Suppressor macrophage (primary cell): ENCODE measurements at regions not wholly inside any gene's neighbourhood (a gene's known extent, or its start where the extent isn't known, plus 50 kb on each side); places are given as distances from the start of the nearest gene placed in this dataset.
A peak's percentile ranks its signal among the peaks of the same experiment; 100 is the strongest.
"Not testable (repeated sequence)": the region's sequence is repeated elsewhere in the genome, so short reads cannot be mapped to it uniquely, and the experiment has no call there.

Experiments used
- DNase-seq, 4 experiments: peaks; one replicate each; pipeline ENCODE4 v3.0.0-alpha.2; 2020 to 2022

DNA sequence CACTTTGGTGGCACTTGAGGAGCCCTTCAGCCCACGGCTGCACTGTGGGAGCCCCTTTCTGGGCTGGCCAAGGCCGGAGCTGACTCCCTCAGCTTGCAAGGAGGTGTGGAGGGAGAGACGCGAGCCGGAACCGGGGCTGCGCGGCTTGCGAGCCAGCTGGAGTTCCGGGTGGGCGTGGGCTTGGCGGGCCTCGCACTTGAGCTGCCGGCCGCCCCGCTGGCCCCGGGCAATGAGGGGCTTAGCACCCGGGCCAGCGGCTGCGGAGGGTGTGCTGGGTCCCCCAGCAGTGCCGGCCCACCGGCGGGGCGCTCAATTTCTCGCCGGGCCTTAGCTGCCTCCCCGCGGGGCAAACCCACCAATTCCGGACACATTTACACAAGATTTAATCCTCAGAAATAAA is 113.7 kb upstream of the RXFP1 start:
- DNase-seq: not testable (repeated sequence)

DNA sequence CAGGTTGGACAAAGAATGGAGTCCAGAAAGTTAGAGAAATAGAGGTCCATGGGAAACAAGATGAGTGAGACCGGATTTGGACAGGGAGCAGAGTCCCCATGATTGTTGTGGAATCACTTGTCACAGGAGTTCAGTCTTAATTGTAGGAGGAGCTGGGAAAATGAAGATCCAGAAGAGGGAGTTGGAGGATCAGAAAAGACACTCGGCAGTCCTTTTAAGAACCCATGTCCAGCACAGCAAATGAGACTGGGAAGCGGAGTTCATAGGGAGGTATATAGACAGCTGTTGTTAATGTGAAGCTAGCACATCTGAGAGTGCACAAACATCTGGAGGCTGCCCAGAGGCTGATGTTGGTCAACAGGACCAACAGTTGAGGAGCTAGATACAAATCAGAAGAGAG is 111.4 kb upstream of the RXFP1 start:
- DNase-seq: peak; percentile 3 to 12 (median 8)

DNA sequence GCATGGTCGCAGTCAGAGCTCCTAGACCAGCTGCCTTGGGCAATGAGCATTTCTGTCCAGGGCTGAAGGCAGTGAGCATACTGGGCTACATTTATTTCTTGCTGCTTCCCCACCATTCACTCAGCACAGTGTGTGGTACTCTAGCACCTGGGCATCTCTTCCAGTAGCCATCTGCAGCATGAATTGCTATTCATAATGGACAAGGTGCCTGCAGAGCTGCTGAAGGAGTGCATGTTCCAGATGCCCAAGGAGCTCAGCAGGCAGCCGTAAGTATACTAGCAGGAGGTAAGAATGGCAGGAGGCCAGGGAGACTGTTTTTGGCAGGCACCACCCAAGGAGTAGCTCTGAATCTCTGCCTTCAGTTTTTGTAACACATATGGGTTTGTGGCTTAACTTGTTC is 110.4 kb upstream of the RXFP1 start:
- no peak for DNase-seq

DNA sequence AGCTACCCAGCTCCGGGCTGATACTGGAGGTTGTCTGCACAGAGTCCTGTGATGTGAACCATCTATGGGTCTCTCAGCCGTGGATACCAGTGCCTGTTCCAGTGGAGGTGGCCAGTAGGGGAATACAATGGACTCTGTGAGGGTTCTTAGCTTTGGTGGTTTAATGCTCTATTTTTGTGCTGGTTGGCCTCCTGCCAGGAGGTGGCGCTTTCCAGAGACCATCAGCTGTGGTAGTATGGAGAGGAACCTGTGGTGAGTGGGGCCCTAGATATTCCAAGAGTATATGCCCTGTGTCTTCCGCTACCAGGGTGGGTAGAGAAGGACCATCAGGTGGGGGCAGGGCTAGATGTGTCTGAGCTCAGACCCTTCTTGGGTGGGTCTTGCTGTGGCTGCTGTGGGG is 103.0 kb upstream of the RXFP1 start:
- peak in 1 of 4 experiments; percentile 1 for DNase-seq

DNA sequence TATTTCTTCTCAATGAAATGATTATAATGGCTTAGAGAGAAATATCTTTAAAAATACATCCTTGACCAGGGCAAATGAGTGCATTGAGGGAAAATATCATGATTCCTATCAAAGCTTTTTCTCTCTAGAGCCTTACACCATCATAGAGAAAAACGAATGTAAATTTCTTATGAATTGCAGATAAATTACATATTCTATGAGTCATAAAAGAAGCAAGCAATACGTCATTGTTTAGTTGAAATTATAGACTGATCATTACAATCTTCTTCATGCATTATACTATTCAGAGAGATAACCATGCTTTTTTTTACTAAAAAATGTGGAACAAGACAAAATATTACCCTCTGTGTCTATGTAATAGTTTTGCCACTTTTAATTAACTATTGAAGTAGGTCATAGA is 100.9 kb upstream of the RXFP1 start:
- DNase-seq: no peak

DNA sequence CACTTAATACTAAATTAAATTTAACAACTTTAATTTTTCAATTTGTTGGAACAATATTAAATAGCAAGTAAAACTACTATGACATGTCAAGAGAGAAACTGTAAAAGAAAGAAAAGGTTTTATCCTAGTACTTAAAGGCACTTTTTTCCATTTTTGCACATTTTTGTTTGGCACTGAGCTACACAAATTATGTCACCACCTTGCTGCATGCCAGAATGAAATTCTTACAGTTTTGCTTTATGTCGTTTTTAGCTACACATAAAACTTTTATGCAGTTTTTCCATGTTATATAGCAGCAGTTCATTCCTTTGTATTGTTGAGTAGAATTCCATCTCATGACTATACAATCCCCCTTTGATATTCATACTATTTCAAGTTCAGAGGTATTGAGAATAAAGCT is 99.1 kb upstream of the RXFP1 start:
- no peak for DNase-seq

DNA sequence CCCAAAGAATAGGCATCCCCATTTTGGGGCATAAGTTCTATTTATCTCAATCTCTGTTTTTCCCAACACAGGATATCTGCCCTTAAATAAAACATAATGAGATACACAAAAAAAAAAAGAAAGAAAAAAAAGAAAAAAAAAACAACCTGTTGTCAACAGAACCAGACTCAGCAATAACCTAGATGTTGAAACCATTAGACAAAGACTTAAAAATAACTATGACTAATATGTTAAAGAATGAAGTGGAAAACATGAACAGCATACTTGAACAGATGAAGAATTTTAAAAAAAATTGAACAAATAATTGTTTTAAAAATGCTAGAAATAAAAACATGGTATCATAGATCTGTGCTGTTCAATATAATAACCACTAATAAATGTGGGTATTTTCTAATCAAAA is 93.4 kb upstream of the RXFP1 start:
- DNase-seq: no peak

DNA sequence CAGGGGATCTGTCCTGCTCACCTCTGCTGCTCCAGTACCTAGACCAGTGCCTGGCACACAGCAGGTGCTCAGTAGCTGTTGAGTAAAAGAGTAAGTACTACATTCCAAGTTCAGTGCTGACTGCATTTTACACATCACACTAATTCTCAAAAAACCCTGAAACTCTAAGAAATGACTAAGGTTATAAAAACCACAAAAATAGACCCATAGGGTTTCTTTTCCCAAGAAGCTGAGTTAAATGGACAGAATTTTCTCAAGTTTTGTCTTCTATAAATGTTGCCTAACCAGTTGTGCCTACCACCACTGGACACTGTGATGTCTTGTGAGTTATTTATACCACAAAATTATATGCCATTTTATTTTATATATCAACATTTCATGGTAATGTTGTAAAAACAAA is 78.9 kb upstream of the RXFP1 start:
- no peak for DNase-seq

DNA sequence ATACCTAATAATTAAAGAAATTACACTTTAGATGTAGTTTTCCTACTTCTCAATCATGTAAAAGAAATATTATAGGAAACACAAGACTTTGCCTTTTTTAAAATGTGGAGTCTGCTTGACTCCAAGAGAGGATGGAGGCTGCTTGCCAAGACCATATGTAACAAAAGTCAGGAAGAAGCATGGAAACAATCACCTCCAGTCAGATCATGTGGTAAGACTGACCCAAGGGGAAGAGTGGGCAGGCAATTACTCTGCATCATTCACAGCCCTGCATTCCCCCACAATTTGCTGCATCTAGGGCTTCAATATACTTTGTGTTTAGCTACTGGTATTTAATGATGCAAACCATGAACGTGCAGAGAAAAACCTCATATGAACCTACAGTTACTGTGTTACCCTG is 78.0 kb upstream of the RXFP1 start:
- DNase-seq: no peak

DNA sequence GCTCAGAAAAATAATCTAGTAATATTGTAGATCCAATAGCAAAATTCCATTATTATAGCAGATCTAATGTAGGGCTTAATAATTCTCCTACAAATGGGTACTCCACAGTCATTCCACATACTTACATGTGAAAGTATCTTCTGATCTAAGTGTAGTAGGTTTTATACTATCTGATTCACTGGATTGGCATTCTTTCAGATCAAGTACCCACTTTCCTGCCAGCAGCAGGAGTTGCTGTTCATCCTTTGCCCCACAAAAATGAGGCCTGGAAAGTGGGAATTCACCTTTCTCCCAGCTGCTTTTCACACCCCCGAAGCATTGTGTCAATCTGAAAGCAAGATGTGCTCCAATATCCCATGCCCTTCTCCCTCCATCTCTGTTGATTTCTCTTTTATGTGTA is 77.1 kb upstream of the RXFP1 start:
- DNase-seq: no peak

DNA sequence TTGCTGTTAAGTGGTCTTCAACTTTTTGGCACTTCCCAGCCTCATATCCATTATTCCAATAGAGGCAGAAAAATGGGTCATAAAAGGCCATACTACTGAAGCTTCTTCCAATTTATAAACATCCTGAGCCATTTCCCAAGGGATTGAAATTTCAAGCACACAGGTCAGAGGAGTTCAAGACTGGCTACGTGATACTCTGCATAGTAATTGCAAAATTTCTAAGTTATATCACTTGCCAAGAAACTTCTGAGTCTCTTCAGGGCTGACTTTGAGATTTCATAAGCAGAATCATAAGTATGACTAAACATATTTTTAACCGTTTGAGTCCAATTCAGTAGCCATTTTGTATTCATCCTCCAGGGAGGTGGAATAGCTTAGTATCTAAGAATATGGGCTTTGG is 75.6 kb upstream of the RXFP1 start:
- DNase-seq: no peak

DNA sequence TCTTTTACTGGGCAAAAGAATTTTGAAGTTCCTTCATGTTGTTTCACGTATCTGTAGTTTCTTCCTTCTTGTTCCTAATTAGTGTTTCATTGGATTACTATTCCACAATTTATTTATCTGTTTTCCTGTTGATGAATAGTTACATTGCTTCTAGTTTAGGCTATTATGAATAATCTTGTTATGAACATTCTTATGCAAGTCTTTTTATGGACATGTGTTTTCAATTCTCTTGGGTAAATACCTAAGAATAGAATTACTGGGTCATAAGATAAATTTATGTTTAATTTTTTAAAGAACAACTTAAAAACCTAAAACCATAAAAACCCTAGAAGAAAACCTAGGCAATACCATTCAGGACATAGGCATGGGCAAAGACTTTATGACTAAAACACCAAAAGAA is 70.9 kb upstream of the RXFP1 start:
- DNase-seq: no peak

DNA sequence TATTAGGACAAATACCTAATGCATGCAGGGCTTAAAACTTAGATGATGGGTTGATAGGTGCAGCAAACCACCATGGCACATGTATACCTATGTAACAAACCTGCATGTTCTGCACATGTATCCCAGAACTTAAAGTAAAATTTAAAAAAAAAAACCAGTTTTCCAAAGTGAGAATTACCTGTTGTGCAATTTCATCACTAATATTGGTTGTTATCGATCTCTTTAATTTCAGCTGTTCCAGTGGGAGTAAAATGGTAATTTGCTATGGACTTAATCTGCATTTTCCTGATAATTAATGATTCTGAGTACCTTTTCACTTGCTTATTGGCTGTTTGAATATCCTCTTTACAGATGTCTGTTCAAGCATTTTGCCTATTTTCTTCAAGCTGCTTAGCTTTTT is 69.6 kb upstream of the RXFP1 start:
- DNase-seq: not testable (repeated sequence)

DNA sequence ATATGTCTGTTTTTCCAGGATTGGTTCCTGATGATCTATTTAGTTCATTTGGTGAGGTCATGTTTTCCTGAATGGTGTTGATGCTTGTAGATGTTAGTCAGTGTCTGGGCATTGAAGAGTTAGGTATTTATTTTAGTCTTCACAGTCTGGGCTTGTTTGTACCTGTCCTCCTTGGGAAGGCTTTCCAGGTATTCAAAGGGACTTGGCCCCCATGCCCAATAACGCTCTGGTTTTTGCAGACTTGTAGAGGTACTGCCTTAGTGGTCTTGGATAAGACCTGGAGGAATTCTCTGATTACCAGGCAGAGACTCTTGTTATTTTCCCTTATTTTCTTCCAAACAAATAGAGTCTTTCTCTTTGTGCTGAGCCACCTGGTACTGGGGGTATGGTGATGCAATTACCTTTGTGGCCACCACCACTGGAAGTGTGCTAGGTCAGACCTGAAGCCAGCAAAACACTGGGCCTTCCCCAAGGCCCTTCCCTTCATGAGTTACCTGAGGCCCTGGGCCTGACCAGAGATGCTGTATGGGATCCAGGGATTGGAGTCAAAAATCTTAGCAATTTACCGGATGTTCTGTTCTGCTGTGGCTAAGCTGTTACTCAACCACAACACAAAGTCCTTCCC is 63.3 kb upstream of the RXFP1 start:
- DNase-seq: no peak

DNA sequence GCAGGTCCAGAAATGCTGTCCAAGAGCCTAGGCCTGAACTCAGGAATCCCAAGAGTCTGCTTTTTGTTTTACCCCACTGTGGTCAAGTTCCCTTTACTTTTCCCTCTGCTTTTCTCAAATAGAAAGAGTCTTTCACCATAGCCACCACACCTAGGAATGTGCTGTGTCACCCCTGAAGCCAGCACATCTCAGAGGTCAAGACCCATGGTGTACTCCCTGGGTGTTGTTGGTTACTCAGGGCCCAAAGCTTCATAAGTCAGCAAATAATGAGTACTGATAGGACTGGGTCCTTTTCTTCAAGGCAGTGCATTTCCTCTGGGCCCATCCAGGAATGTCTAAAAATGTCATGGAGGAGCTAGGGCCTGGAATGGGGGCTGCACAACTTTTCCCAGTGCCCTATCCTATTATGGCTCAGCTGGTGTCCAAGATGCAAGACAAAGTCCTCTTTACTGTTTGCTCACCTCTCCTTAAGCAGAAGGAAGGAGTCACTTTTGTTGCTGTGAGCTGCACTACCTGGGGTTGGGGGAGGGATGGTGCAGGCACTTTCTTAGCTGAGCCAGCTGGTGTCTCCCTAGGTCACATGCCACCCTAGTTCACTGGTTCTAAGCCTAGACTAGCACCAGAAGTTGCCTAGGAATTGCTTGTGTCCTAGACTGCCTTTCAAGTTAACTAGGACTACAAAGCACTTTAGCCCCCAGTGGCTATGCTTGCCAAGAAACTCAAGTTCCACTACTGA is 62.4 kb upstream of the RXFP1 start:
- DNase-seq: no peak

DNA sequence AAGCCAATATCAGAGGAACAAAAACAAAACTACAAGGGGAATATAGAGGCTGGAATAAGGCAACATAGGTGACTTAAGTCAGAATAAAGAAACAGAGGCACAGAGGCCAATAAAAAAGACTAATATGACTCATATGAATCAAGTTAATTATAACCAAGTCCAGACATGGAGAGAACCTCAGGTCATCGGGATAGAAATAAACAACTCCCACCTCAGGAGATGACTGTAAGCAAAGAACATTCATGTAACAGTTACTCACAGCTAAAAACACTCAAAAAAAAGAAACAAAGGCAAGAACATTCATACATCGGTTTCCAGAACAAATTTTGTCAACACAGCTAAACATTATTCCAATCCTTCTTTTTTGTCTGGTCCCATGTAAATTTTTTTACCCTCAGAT is 60.3 kb upstream of the RXFP1 start:
- no peak for DNase-seq

DNA sequence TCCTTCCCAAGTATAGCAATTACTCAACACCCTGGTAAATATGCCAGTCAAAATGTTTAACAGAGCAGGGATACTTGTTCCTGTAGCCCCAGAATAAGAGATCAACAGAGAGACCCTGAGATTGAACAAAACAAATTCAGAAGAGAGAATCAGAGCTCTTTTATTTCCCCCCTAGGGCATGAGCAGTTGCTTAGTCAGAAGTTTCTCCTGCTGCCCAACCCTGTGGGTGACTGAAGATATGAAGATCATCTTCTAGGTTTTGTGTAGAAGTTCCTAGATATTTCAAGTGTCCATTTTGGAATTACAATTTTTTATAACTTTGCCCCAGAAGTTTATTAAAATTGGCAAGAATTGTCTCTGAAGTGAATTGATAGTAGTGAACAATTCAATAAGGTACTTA is 59.1 kb upstream of the RXFP1 start:
- no peak for DNase-seq
